ENCODE measurements at regions not wholly inside any gene's neighbourhood (a gene's known extent, or its start where the extent isn't known, plus 50 kb on each side); places are given as distances from the start of the nearest gene placed in this dataset.
"Not testable (repeated sequence)": the region's sequence is repeated elsewhere in the genome, so short reads cannot be mapped to it uniquely, and the experiment has no call there.

DNA sequence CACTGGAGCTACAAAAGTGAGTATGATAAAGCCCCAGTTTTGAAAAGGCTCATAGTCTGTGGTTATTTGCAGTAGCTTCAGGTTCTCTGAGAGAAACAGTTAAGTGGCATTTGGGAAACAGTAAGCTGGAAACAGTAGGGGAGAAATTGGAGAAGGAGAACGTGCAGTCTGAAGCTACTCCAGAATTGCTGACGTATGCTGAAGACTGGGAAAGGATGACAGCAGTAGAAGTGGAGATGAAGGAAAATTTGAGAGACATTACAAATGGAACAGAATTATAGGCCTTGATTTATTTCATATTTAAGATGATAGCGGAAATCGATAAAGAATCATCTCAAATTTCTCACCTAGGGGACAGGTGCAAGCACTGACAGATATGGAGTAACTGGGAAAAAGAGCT is 248.8 kb downstream of the CAAP1 start:
- peaks cover 29% of the 10 kb centered on the region for H3K27me3 ChIP-seq (ENCODE audit: insufficient read depth, low read length)
- H3K4me1 ChIP-seq (ENCODE audit: control insufficient read depth, insufficient read depth, low read length, unreplicated experiment) = no peaks in the 10 kb centered on the region
- no peak overlapping the region for H3K27ac ChIP-seq (ENCODE audit: low read depth, low read length)
- H3K4me3 ChIP-seq (ENCODE audit: low read depth, low read length) = no peak overlapping the region
- H2AFZ ChIP-seq (ENCODE audit: low read length, unreplicated experiment) = no peak overlapping the region
- H3K79me2 ChIP-seq (ENCODE audit: control insufficient read depth, insufficient read depth, low read length, unreplicated experiment) = no peaks in the 10 kb centered on the region
- H3K36me3 ChIP-seq (ENCODE audit: insufficient read depth, low read length) = no peaks in the 10 kb centered on the region

DNA sequence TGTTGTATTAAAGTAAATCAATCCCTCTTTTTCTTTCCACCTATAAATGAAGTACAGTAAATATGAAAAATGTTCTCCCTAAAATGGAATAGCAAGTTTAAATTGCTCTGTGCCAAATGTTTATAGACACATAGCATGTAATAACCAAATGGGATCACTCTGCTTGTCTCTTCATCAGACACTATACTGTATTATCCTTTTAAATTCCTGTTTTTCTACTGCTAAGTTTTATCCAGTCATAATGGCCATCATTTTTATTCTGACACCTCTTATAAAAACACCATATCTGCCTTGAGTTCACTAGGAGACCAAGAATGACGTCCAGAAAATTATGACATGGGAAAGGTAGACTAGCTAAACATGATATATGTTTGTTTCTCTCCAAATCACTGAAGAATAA is 252.8 kb downstream of the CAAP1 start:
- Histone ChIP-seq H3K4me3 (ENCODE audit: low read depth, low read length) (no peak overlapping the region), H2AFZ (ENCODE audit: low read length, unreplicated experiment) (no peak overlapping the region), H3K79me2 (ENCODE audit: control insufficient read depth, insufficient read depth, low read length, unreplicated experiment) (no peaks in the 10 kb centered on the region), H3K27ac (ENCODE audit: low read depth, low read length) (no peak overlapping the region), H3K4me1 (ENCODE audit: control insufficient read depth, insufficient read depth, low read length, unreplicated experiment) (no peaks in the 10 kb centered on the region), H3K36me3 (ENCODE audit: insufficient read depth, low read length) (no peaks in the 10 kb centered on the region), H3K27me3 (ENCODE audit: insufficient read depth, low read length) (peaks cover 19% of the 10 kb centered on the region)

DNA sequence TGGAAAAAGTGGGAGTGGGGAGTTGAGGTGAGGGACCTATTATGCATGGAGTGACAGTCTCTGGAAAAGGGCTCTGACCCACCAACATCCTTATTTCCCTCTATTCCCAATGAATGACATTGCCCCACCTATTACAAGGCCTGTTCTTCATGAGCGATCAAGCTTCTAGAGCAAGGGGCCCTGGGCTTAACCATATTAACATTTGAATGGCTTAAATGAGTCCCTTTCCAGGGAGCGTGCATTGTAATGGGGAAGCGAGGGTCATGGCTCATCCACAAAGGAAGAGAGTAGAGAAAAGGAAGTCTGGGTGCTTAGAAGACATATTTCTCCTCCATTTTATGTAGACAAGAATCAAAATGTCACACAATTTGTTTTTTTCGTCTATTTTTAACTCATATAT is 255.5 kb downstream of the CAAP1 start:
- Histone ChIP-seq H3K27me3 (ENCODE audit: insufficient read depth, low read length) (peaks cover 6% of the 10 kb centered on the region; the same call in 1 of the 2 replicates), H3K36me3 (ENCODE audit: insufficient read depth, low read length) (no peaks in the 10 kb centered on the region), H2AFZ (ENCODE audit: low read length, unreplicated experiment) (no peak overlapping the region), H3K79me2 (ENCODE audit: control insufficient read depth, insufficient read depth, low read length, unreplicated experiment) (no peaks in the 10 kb centered on the region), H3K4me3 (ENCODE audit: low read depth, low read length) (no peak overlapping the region), H3K4me1 (ENCODE audit: control insufficient read depth, insufficient read depth, low read length, unreplicated experiment) (no peaks in the 10 kb centered on the region), H3K27ac (ENCODE audit: low read depth, low read length) (no peak overlapping the region)

DNA sequence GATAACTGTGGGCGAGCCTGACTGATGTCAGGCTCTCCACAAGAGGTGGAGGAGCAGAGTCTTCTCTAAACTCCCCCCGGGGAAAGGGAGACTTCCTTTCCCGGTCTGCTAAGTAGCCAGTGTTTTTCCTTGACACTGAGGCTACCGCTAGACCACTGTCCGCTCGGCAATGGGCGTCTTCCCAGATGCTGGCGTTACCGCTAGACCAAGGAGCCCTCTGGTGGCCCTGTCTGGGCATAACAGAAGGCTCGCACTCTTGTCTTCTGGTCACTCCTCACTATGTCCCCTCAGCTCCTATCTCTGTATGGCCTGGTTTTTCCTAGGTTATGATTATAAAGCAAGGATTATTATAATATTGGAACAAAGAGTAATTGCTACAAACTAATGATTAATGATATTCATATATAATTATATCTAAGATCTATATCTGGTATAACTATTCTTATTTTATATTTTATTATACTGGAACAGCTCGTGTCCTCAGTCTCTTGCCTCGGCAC is 278.7 kb downstream of the CAAP1 start:
- H3K79me2 ChIP-seq (ENCODE audit: control insufficient read depth, insufficient read depth, low read length, unreplicated experiment); H3K27me3 ChIP-seq (ENCODE audit: insufficient read depth, low read length); H3K36me3 ChIP-seq (ENCODE audit: insufficient read depth, low read length); H3K4me1 ChIP-seq (ENCODE audit: control insufficient read depth, insufficient read depth, low read length, unreplicated experiment); H3K27ac ChIP-seq (ENCODE audit: low read depth, low read length); H3K4me3 ChIP-seq (ENCODE audit: low read depth, low read length); H2AFZ ChIP-seq (ENCODE audit: low read length, unreplicated experiment): not testable (repeated sequence)

DNA sequence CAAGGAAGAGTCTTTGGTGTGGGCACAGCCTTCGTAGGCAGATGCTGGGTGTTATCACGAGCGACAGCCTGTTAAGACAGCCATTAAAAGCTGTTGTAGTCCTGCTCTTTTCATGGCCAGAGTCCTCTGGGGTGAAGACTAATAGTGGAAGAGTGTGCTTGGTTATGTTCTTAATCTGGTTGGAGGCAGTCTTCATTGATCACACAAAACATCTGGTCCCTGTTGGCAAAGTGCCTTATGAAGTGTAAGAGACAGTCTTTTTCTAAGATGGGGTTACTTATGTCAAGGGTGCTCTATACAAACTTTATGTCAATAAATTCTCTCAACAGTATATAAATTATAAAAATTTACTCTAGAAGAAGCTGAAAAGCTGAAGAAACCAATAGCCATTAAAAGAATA is 280.4 kb downstream of the CAAP1 start:
- Histone ChIP-seq H3K4me3 (ENCODE audit: low read depth, low read length) (no peak overlapping the region), H3K79me2 (ENCODE audit: control insufficient read depth, insufficient read depth, low read length, unreplicated experiment) (no peaks in the 10 kb centered on the region)

DNA sequence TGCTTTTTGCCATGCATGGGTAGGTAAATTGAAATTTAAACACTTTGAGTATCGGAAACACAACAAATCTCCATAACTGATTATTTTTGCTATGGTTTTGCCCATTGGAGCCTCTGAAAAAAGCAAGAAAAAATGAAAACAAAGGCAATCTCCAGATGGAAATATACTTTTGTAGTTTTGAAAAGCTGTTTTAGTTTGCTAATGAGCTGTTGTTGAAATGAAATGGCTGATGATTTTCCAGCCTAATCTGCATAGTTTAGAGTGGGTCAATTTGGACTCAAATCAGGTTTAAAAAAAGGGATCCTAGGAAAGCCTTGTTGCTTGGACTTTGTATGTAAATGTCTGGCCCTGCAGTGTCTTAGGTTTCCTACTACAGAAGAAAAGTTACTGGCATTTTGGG is 285.8 kb downstream of the CAAP1 start:
- H2AFZ ChIP-seq (ENCODE audit: low read length, unreplicated experiment) = no peak overlapping the region

More for the DNA sequence above, 280.4 kb downstream of the CAAP1 start:
- Histone ChIP-seq H2AFZ (ENCODE audit: low read length, unreplicated experiment) (no peak overlapping the region), H3K4me1 (ENCODE audit: control insufficient read depth, insufficient read depth, low read length, unreplicated experiment) (no peaks in the 10 kb centered on the region), H3K36me3 (ENCODE audit: insufficient read depth, low read length) (no peaks in the 10 kb centered on the region), H3K27ac (ENCODE audit: low read depth, low read length) (no peak overlapping the region), H3K27me3 (ENCODE audit: insufficient read depth, low read length) (no peaks in the 10 kb centered on the region)

DNA sequence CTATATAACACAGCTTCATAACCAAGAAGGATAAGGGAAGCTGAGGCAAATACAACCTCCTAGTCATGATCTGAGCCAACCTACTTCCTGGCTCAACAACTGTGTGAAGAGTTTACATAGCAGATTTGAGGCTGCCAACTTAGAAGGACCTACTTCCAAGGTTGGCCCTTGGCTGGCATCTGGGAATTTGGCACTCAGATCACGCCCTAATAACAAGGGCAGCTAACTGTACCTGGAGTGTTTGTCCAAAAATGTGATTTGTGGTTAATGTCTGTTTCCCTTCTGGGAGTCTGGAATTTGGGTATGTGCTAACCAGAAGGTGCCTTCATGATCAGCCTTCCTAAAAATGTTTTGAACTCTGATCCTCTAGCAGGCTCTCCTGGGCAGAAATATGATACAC is 287.2 kb downstream of the CAAP1 start:
- H3K36me3 ChIP-seq (ENCODE audit: insufficient read depth, low read length) = no peaks in the 10 kb centered on the region
- H3K27me3 ChIP-seq (ENCODE audit: insufficient read depth, low read length) = no peaks in the 10 kb centered on the region

More for the DNA sequence above, 285.8 kb downstream of the CAAP1 start:
- H3K36me3 ChIP-seq (ENCODE audit: insufficient read depth, low read length) = no peaks in the 10 kb centered on the region
- no peaks in the 10 kb centered on the region for H3K4me1 ChIP-seq (ENCODE audit: control insufficient read depth, insufficient read depth, low read length, unreplicated experiment)
- H3K27me3 ChIP-seq (ENCODE audit: insufficient read depth, low read length) = no peaks in the 10 kb centered on the region
- H3K79me2 ChIP-seq (ENCODE audit: control insufficient read depth, insufficient read depth, low read length, unreplicated experiment) = no peaks in the 10 kb centered on the region
- no peak overlapping the region for H3K27ac ChIP-seq (ENCODE audit: low read depth, low read length)
- no peak overlapping the region for H3K4me3 ChIP-seq (ENCODE audit: low read depth, low read length)

DNA sequence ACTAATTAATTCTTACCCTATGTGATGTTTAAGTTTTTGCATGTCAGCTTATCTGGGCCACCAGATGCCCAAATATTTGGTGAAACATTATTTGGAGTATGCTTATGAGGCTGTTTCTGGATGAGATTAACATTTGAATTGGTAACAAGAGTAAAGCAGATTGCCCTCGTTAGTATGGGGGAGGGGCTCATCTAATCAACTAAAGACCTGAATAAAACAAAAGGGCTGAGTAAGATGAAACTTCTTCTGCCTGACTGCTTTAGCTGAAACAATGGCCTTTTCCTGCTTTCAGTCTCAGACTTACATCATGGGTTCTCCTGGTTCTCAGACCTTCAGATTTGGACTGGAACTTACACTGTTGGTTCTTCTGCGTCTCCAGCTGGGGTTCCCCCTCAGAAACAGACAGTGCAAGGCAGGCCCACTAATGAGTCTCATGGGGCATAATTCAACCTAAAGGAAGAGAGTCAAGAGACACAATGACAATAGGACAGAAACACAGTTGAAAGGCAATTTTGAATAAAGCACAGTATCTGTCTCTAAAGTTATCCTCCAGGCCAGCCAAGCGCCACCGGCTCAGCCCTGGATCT is 288.4 kb downstream of the CAAP1 start:
- Histone ChIP-seq H3K4me1 (ENCODE audit: control insufficient read depth, insufficient read depth, low read length, unreplicated experiment) (no peaks in the 10 kb centered on the region), H3K4me3 (ENCODE audit: low read depth, low read length) (no peak overlapping the region), H3K27me3 (ENCODE audit: insufficient read depth, low read length) (no peaks in the 10 kb centered on the region), H3K79me2 (ENCODE audit: control insufficient read depth, insufficient read depth, low read length, unreplicated experiment) (no peaks in the 10 kb centered on the region), H3K36me3 (ENCODE audit: insufficient read depth, low read length) (no peaks in the 10 kb centered on the region), H2AFZ (ENCODE audit: low read length, unreplicated experiment) (no peak overlapping the region), H3K27ac (ENCODE audit: low read depth, low read length) (no peak overlapping the region)

More for the DNA sequence above, 287.2 kb downstream of the CAAP1 start:
- Histone ChIP-seq H3K4me3 (ENCODE audit: low read depth, low read length) (no peak overlapping the region), H3K4me1 (ENCODE audit: control insufficient read depth, insufficient read depth, low read length, unreplicated experiment) (no peaks in the 10 kb centered on the region), H3K79me2 (ENCODE audit: control insufficient read depth, insufficient read depth, low read length, unreplicated experiment) (no peaks in the 10 kb centered on the region), H3K27ac (ENCODE audit: low read depth, low read length) (no peak overlapping the region), H2AFZ (ENCODE audit: low read length, unreplicated experiment) (no peak overlapping the region)

DNA sequence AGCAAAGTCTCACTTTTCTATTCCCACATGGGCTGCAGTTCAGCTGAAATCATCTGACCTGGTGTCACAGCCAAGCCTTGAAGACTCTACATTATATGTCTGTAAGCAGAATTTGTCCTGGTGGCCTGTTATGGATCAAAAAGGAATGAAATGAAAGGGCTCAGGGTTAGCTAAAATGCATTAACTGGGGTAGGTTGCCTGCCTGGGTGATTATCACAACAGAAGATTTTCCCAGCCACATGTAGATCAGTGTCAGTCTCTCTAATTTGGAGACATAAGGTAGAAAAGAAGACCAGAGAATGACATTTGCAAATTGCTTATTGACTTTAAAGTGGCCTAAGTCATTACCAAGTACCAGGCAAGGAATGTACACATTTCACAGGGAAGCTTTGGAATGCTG is 289.0 kb downstream of the CAAP1 start:
- Histone ChIP-seq H2AFZ (ENCODE audit: low read length, unreplicated experiment) (no peak overlapping the region), H3K4me1 (ENCODE audit: control insufficient read depth, insufficient read depth, low read length, unreplicated experiment) (no peaks in the 10 kb centered on the region), H3K36me3 (ENCODE audit: insufficient read depth, low read length) (no peaks in the 10 kb centered on the region), H3K27me3 (ENCODE audit: insufficient read depth, low read length) (no peaks in the 10 kb centered on the region), H3K4me3 (ENCODE audit: low read depth, low read length) (no peak overlapping the region), H3K27ac (ENCODE audit: low read depth, low read length) (no peak overlapping the region), H3K79me2 (ENCODE audit: control insufficient read depth, insufficient read depth, low read length, unreplicated experiment) (no peaks in the 10 kb centered on the region)

DNA sequence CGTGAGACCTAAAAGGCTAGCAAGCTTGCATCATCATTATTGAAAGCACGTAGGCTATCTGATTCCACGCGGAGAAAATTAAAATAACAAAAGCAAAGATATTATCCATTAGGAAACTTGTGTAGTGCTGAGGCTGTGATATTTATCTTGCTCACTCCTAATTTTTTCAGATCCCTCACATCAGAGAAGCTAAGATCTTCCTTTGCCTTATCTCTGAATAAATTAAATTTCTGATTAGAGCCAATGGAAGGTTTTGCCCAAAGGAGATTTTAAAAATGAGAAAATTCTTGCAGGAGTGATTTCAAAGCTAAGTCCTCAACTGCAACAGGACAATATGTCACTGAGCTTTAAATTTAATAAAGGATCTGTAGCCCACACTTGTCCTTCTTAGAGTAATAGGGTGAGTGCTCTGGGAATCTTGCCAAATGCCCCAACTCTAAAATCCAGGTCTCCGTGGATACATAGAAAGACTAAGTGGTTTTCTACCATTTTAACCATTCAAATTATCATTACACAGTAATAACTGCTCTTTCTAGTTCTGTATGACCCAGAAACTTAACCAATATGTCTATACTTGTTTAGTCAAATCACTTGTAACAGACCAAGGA is 295.0 kb downstream of the CAAP1 start:
- H3K27me3 ChIP-seq (ENCODE audit: insufficient read depth, low read length) = no peaks in the 10 kb centered on the region
- no peak overlapping the region for H3K4me3 ChIP-seq (ENCODE audit: low read depth, low read length)
- H3K27ac ChIP-seq (ENCODE audit: low read depth, low read length) = no peak overlapping the region
- H3K36me3 ChIP-seq (ENCODE audit: insufficient read depth, low read length) = no peaks in the 10 kb centered on the region
- H2AFZ ChIP-seq (ENCODE audit: low read length, unreplicated experiment) = no peak overlapping the region
- no peaks in the 10 kb centered on the region for H3K4me1 ChIP-seq (ENCODE audit: control insufficient read depth, insufficient read depth, low read length, unreplicated experiment)
- no peaks in the 10 kb centered on the region for H3K79me2 ChIP-seq (ENCODE audit: control insufficient read depth, insufficient read depth, low read length, unreplicated experiment)

DNA sequence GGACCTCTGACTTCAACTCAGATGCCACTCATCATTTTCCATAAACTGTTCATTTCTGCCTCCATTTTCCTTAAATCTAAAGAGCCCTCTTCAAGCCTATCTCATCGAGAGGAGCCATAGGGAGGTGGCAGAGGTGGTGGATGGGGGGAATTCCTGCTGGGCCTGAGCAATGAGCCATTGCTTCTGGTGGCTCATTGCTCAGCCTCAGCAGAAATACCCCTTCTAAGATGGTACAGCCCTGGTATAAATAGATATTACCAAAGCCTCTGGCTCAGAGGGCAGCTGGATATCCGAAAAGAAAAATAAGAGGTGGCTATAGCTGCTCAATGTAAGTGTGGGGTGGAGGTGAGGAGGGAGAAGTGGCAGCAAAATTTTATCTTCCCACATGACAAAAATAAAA is 313.5 kb downstream of the CAAP1 start:
- no peak overlapping the region for H2AFZ ChIP-seq (ENCODE audit: low read length, unreplicated experiment)
- H3K4me1 ChIP-seq (ENCODE audit: control insufficient read depth, insufficient read depth, low read length, unreplicated experiment) = no peaks in the 10 kb centered on the region
- H3K27me3 ChIP-seq (ENCODE audit: insufficient read depth, low read length) = no peaks in the 10 kb centered on the region
- H3K79me2 ChIP-seq (ENCODE audit: control insufficient read depth, insufficient read depth, low read length, unreplicated experiment) = no peaks in the 10 kb centered on the region
- H3K4me3 ChIP-seq (ENCODE audit: low read depth, low read length) = no peak overlapping the region
- H3K36me3 ChIP-seq (ENCODE audit: insufficient read depth, low read length) = no peaks in the 10 kb centered on the region
- no peak overlapping the region for H3K27ac ChIP-seq (ENCODE audit: low read depth, low read length)

All from ACC112 (cell line).